Upper lobe of left lung (tissue), 4 donors: ENCODE measurements at regions not wholly inside any gene's neighbourhood (a gene's known extent, or its start where the extent isn't known, plus 50 kb on each side); places are given as distances from the start of the nearest gene placed in this dataset.

ENCODE experiments used
- POLR2A ChIP-seq, 4 donors: fragments of 450-650 bp; IDR thresholded peaks; one replicate each; pipeline ENCODE4 v1.5.1; 2016 to 2017; ENCODE audit warnings: antibody characterized with exemption in 4 of 4, mild to moderate bottlenecking in 2 of 4
- TF ChIP-seq, protein P1 (sequence below), 6 experiments: fragments of 450-650 bp in 4 of 6; fragments of 200-600 bp in 2 of 6; sonication (generic) in 2 of 6; IDR thresholded peaks; one replicate each; pipeline ENCODE4 v1.5.1; 2016 to 2019; ENCODE audit warnings: antibody characterized with exemption in 6 of 6

- TF ChIP-seq, protein P1, sequence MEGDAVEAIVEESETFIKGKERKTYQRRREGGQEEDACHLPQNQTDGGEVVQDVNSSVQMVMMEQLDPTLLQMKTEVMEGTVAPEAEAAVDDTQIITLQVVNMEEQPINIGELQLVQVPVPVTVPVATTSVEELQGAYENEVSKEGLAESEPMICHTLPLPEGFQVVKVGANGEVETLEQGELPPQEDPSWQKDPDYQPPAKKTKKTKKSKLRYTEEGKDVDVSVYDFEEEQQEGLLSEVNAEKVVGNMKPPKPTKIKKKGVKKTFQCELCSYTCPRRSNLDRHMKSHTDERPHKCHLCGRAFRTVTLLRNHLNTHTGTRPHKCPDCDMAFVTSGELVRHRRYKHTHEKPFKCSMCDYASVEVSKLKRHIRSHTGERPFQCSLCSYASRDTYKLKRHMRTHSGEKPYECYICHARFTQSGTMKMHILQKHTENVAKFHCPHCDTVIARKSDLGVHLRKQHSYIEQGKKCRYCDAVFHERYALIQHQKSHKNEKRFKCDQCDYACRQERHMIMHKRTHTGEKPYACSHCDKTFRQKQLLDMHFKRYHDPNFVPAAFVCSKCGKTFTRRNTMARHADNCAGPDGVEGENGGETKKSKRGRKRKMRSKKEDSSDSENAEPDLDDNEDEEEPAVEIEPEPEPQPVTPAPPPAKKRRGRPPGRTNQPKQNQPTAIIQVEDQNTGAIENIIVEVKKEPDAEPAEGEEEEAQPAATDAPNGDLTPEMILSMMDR (IDR thresholded peaks at IDR 0.05): no peak
- TF ChIP-seq POLR2A (IDR thresholded peaks at IDR 0.05): no peak
Measured at GRCh38 chr9:10706788-10707187, 94.0 kb upstream of the PTPRD start.
